NCI-H774 (cell line): ENCODE measurements at regions not wholly inside any gene's neighbourhood (a gene's known extent, or its start where the extent isn't known, plus 50 kb on each side); places are given as distances from the start of the nearest gene placed in this dataset.
"Not testable (repeated sequence)": the region's sequence is repeated elsewhere in the genome, so short reads cannot be mapped to it uniquely, and the experiment has no call there.

Source experiments
- DNase-seq: peaks from one replicate; lab custom pipeline; 2025; lab: John Stamatoyannopoulos, UW

- no peak for DNase-seq
These were observed 1764.3 kb downstream of the NCAM2 start for GRCh38 chr21:22762463-22762862.

- no peak for DNase-seq
These were observed 1765.2 kb downstream of the NCAM2 start for GRCh38 chr21:22763442-22763841.

- DNase-seq: no peak
These were observed 1766.0 kb downstream of the NCAM2 start for GRCh38 chr21:22764222-22764621.

GRCh38 chr21:22791376-22791775 lies 1793.2 kb downstream of the NCAM2 start:
- DNase-seq: no peak

- DNase-seq: peak; percentile 39
These were observed 1793.9 kb downstream of the NCAM2 start for GRCh38 chr21:22791986-22792560.

- DNase-seq: no peak
These were observed 1796.9 kb downstream of the NCAM2 start for GRCh38 chr21:22795091-22795490.

- no peak for DNase-seq
These were observed 1797.4 kb downstream of the NCAM2 start for GRCh38 chr21:22795644-22796043.

- DNase-seq: no peak
These were observed 1797.9 kb downstream of the NCAM2 start for GRCh38 chr21:22796147-22796546.

GRCh38 chr21:22804151-22804550 lies 1805.9 kb downstream of the NCAM2 start:
- DNase-seq: no peak

- DNase-seq: no peak
These were observed 1808.1 kb downstream of the NCAM2 start for GRCh38 chr21:22806278-22806677.

GRCh38 chr21:22813201-22813600 lies 1815.0 kb downstream of the NCAM2 start:
- no peak for DNase-seq

GRCh38 chr21:22818681-22819485 lies 1820.7 kb downstream of the NCAM2 start:
- DNase-seq: not testable (repeated sequence)

- no peak for DNase-seq
These were observed 1829.2 kb downstream of the NCAM2 start for GRCh38 chr21:22827422-22827821.

- no peak for DNase-seq
These were observed 1844.7 kb downstream of the NCAM2 start for GRCh38 chr21:22842875-22843274.

- DNase-seq: no peak
These were observed 1857.4 kb downstream of the NCAM2 start for GRCh38 chr21:22855581-22855980.

GRCh38 chr21:22871692-22872091 lies 1873.5 kb downstream of the NCAM2 start:
- DNase-seq: no peak

GRCh38 chr21:22880573-22880972 lies 1882.4 kb downstream of the NCAM2 start:
- no peak for DNase-seq

GRCh38 chr21:22881131-22881530 lies 1882.9 kb downstream of the NCAM2 start:
- DNase-seq: no peak

GRCh38 chr21:22885079-22885478 lies 1886.9 kb downstream of the NCAM2 start:
- DNase-seq: no peak

- no peak for DNase-seq
These were observed 1887.4 kb downstream of the NCAM2 start for GRCh38 chr21:22885614-22886013.

- DNase-seq: no peak
These were observed 1891.2 kb downstream of the NCAM2 start for GRCh38 chr21:22889445-22889844.

GRCh38 chr21:22890656-22891055 lies 1892.4 kb downstream of the NCAM2 start:
- DNase-seq: no peak

GRCh38 chr21:22892028-22892427 lies 1893.8 kb downstream of the NCAM2 start:
- DNase-seq: no peak

GRCh38 chr21:22892740-22893139 lies 1894.5 kb downstream of the NCAM2 start:
- DNase-seq: no peak
